Inflammatory macrophage treated with lipopolysaccharide for 1 hour (primary cell): ENCODE measurements at regions not wholly inside any gene's neighbourhood (a gene's known extent, or its start where the extent isn't known, plus 50 kb on each side); places are given as distances from the start of the nearest gene placed in this dataset.

Experiments
- DNase-seq, 2 donors: peaks; one replicate each; pipeline ENCODE4 v3.0.0-alpha.2; 2020 to 2022

GRCh38 chr13:34422956-34423355, 519.1 kb upstream of the NBEA start:
- DNase-seq, result no peak

GRCh38 chr13:34425327-34425949, 516.6 kb upstream of the NBEA start:
- no peak for DNase-seq

GRCh38 chr13:34428911-34429310, 513.2 kb upstream of the NBEA start:
- no peak for DNase-seq

- no peak for DNase-seq
Measured at GRCh38 chr13:34430294-34430693, 511.8 kb upstream of the NBEA start.

GRCh38 chr13:34431827-34432581, 510.1 kb upstream of the NBEA start:
- no peak for DNase-seq

GRCh38 chr13:34435338-34435737, 506.7 kb upstream of the NBEA start:
- DNase-seq, result no peak

- DNase-seq, result no peak
Measured at GRCh38 chr13:34437873-34438272, 504.2 kb upstream of the NBEA start.

GRCh38 chr13:34452831-34453230, 489.2 kb upstream of the NBEA start:
- no peak for DNase-seq

- DNase-seq, result no peak
Measured at GRCh38 chr13:34458756-34459715, 483.0 kb upstream of the NBEA start.

GRCh38 chr13:34459856-34460255, 482.2 kb upstream of the NBEA start:
- no peak for DNase-seq

- DNase-seq, result no peak
Measured at GRCh38 chr13:34462843-34463242, 479.2 kb upstream of the NBEA start.

- DNase-seq, result no peak
Measured at GRCh38 chr13:34464011-34464410, 478.1 kb upstream of the NBEA start.

- DNase-seq, result no peak
Measured at GRCh38 chr13:34465423-34465922, 476.6 kb upstream of the NBEA start.

GRCh38 chr13:34466301-34466700, 475.8 kb upstream of the NBEA start:
- DNase-seq, result no peak

GRCh38 chr13:34467450-34468083, 474.5 kb upstream of the NBEA start:
- no peak for DNase-seq

GRCh38 chr13:34469196-34469986, 472.7 kb upstream of the NBEA start:
- no peak for DNase-seq

- no peak for DNase-seq
Measured at GRCh38 chr13:34474187-34474868, 467.7 kb upstream of the NBEA start.

GRCh38 chr13:34478376-34478775, 463.7 kb upstream of the NBEA start:
- no peak for DNase-seq

- DNase-seq, result no peak
Measured at GRCh38 chr13:34502011-34502410, 440.1 kb upstream of the NBEA start.

GRCh38 chr13:34502621-34503020, 439.4 kb upstream of the NBEA start:
- no peak for DNase-seq

GRCh38 chr13:34506796-34507195, 435.3 kb upstream of the NBEA start:
- DNase-seq, result no peak
